ENCODE measurements at regions not wholly inside any gene's neighbourhood (a gene's known extent, or its start where the extent isn't known, plus 50 kb on each side); places are given as distances from the start of the nearest gene placed in this dataset.

DNA sequence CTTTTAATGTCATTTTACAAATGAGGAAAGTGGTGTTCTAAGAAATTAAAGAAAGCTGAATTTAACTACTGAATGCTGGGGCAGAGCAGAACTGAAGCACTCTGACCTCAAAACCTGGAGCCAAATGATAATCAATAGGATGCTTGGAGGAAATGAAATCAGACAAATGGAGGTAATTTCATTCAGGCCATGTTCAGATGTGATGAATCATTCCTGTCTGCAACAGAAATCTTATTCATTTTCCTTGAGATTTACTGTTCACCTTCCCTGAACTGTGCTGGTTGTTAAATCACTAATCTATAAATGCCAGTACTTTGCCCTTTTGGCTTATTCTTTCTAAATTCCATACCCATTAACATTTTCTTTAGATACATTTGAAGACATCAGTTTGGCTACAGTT is 85.6 kb upstream of the SNX7 start:
- Histone ChIP-seq H3K27me3 (replicated peaks; ENCODE audit: control insufficient read depth, insufficient read depth, low read length) (no peaks in the 10 kb centered on the region), H3K36me3 (ENCODE audit: control insufficient read depth, insufficient read depth, low read length) (no peaks in the 10 kb centered on the region), H3K4me3 (replicated peaks; ENCODE audit: low read depth, low read length) (no peak overlapping the region)
- DNase-seq (ENCODE audit: extremely low read depth, insufficient read length): no peak
- TF ChIP-seq, protein P1, sequence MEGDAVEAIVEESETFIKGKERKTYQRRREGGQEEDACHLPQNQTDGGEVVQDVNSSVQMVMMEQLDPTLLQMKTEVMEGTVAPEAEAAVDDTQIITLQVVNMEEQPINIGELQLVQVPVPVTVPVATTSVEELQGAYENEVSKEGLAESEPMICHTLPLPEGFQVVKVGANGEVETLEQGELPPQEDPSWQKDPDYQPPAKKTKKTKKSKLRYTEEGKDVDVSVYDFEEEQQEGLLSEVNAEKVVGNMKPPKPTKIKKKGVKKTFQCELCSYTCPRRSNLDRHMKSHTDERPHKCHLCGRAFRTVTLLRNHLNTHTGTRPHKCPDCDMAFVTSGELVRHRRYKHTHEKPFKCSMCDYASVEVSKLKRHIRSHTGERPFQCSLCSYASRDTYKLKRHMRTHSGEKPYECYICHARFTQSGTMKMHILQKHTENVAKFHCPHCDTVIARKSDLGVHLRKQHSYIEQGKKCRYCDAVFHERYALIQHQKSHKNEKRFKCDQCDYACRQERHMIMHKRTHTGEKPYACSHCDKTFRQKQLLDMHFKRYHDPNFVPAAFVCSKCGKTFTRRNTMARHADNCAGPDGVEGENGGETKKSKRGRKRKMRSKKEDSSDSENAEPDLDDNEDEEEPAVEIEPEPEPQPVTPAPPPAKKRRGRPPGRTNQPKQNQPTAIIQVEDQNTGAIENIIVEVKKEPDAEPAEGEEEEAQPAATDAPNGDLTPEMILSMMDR (IDR thresholded peaks at IDR 0.05; ENCODE audit: insufficient read depth, low read length, poor library complexity, severe bottlenecking): no peak

DNA sequence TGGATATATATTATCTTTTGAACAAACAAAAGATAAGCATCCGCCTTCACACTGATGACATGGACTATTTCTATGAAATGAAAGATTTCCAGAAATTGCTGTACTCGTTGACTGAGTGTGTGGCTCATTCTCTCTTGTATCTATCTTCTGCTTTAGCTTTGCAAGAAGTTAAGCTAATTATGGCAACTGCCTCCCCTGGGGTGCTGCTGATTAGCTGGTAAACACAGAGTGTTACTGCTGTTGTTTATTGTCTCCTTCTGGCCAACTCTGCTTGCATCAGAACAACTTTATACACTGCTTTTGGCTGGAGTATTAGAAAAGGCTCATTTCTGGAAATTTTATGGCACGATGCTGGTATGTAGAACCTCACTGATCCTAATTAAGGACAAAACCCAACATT is 95.6 kb upstream of the SNX7 start:
- Histone ChIP-seq H3K36me3 (ENCODE audit: control insufficient read depth, insufficient read depth, low read length) (no peaks in the 10 kb centered on the region), H3K4me3 (replicated peaks; ENCODE audit: low read depth, low read length) (no peak overlapping the region), H3K27me3 (replicated peaks; ENCODE audit: control insufficient read depth, insufficient read depth, low read length) (no peaks in the 10 kb centered on the region)
- DNase-seq (ENCODE audit: extremely low read depth, insufficient read length): no peak
- TF ChIP-seq, protein P1 (IDR thresholded peaks at IDR 0.05; ENCODE audit: insufficient read depth, low read length, poor library complexity, severe bottlenecking): no peak

DNA sequence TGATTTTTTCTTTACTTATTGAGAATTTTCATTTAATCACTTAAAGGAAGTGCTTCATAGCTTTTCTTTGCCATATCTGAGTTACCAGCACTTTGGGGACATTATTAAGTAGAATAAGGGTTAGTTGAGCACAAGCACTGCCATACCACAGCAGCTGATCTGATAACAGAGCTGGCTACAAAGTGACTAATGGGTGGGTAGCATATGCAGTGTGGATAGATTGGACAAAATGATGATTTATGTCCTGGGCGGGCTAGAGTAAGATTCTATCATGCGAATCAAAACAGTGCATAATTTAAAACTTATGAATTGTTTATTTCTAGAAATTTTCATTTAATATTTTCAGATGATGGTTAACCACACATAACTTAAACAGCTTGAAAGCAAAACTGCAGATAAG is 102.2 kb upstream of the SNX7 start:
- DNase-seq (ENCODE audit: extremely low read depth, insufficient read length): no peak
- H3K27me3 ChIP-seq (replicated peaks; ENCODE audit: control insufficient read depth, insufficient read depth, low read length): no peaks in the 10 kb centered on the region
- no peak overlapping the region for H3K4me3 ChIP-seq (replicated peaks; ENCODE audit: low read depth, low read length)
- no peaks in the 10 kb centered on the region for H3K36me3 ChIP-seq (ENCODE audit: control insufficient read depth, insufficient read depth, low read length)
- TF ChIP-seq, protein P1 (IDR thresholded peaks at IDR 0.05; ENCODE audit: insufficient read depth, low read length, poor library complexity, severe bottlenecking): no peak

DNA sequence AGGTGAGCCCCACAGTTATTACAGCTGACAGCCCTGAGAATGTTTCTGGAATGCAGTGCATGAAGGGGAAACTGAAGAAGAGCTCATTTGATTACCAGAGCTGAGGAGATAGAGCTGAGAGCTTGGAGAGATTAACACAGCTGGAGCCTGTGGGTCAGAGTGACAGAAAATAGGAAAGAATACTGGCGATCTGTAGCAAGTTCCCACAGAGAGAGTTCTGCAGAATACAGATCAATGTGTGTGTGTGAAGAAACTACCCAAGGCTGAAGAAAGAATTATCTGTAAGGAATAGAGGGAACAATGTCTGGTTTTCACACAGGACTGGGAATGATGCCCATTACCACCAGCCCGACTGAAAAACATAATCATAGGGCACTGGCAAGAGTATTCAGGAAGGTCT is 103.6 kb upstream of the SNX7 start:
- Histone ChIP-seq H3K4me3 (replicated peaks; ENCODE audit: low read depth, low read length) (no peak overlapping the region), H3K27me3 (replicated peaks; ENCODE audit: control insufficient read depth, insufficient read depth, low read length) (no peaks in the 10 kb centered on the region), H3K36me3 (ENCODE audit: control insufficient read depth, insufficient read depth, low read length) (no peaks in the 10 kb centered on the region)
- TF ChIP-seq, protein P1 (IDR thresholded peaks at IDR 0.05; ENCODE audit: insufficient read depth, low read length, poor library complexity, severe bottlenecking): no peak
- DNase-seq (ENCODE audit: extremely low read depth, insufficient read length): no peak

DNA sequence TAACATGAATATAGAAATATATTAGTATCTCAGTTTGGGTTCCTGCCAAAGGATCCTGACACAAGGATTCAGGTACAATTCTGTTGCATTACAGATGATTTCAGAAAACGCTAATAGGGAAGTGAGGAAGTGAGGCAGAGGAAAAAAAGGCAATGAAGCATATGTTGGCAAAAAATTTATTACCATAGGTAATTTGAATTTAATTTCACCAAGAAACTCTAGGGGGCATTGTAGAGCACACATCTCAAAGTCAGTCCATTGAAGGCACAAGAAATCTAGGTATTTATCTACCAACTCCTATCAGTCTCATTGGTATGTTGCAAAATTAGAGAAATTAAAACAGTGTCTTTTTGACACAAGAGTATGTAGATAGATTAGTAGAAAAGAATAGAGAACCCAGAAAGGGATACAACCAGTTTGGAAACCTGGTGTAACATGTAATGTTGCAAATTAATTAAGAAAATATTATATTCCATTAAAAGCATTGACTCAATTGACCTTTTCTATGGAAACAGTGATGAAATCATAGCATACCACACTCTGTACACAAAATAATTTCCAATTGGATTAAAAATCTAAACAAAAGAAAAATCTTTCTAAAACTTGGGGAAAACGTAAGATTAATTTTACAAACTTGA is 104.9 kb upstream of the SNX7 start:
- DNase-seq (ENCODE audit: extremely low read depth, insufficient read length): no peak

More for the DNA sequence above, 104.9 kb upstream of the SNX7 start:
- no peaks in the 10 kb centered on the region for H3K36me3 ChIP-seq (ENCODE audit: control insufficient read depth, insufficient read depth, low read length)
- TF ChIP-seq, protein P1 (IDR thresholded peaks at IDR 0.05; ENCODE audit: insufficient read depth, low read length, poor library complexity, severe bottlenecking): peak; percentile 32
- H3K4me3 ChIP-seq (replicated peaks; ENCODE audit: low read depth, low read length): no peak overlapping the region
- no peaks in the 10 kb centered on the region for H3K27me3 ChIP-seq (replicated peaks; ENCODE audit: control insufficient read depth, insufficient read depth, low read length)
